HEK293T (cell line): ENCODE measurements at regions not wholly inside any gene's neighbourhood (a gene's known extent, or its start where the extent isn't known, plus 50 kb on each side); places are given as distances from the start of the nearest gene placed in this dataset.

ENCODE experiments used
- CTCF ChIA-PET: fragments of 350-600 bp; formaldehyde crosslinking; extraction: SDS; loops from one replicate; lab custom pipeline; 2021; ENCODE audit warnings: antibody characterized with exemption, inconsistent platforms; lab: Yijun Ruan, JAX
- POLR2A ChIA-PET: fragments of 350-600 bp; formaldehyde crosslinking; extraction: SDS; loops from one replicate; lab custom pipeline; 2020; ENCODE audit warnings: antibody characterized with exemption, inconsistent platforms; lab: Yijun Ruan, JAX
- DNase-seq: peaks from one replicate; pipeline ENCODE4 v3.0.0; 2012; ENCODE audit warnings: mixed read lengths; ENCODE audit errors: extremely low spot score
- ARNT ChIP-seq: fragments of 450-650 bp; IDR thresholded peaks from 2 replicates; pipeline ENCODE4 v1.6.1; 2017; ENCODE audit warnings: mild to moderate bottlenecking
- BHLHE40 ChIP-seq: fragments of 450-650 bp; IDR thresholded peaks from 2 replicates; pipeline ENCODE4 v1.6.1; 2016; ENCODE audit warnings: mild to moderate bottlenecking, moderate library complexity, borderline replicate concordance
- CTBP1 ChIP-seq: fragments of 450-650 bp; IDR thresholded peaks from 2 replicates; pipeline ENCODE4 v1.6.1; 2016; ENCODE audit warnings: borderline replicate concordance
- ELF4 ChIP-seq: fragments of 450-650 bp; IDR thresholded peaks from 2 replicates; pipeline ENCODE4 v1.6.1; 2017; ENCODE audit warnings: antibody characterized with exemption
- FOXA1 ChIP-seq: fragments of 450-650 bp; IDR thresholded peaks from 2 replicates; pipeline ENCODE4 v1.6.1; 2016; ENCODE audit warnings: mild to moderate bottlenecking
- FOXK2 ChIP-seq: fragments of 450-650 bp; IDR thresholded peaks from 2 replicates; pipeline ENCODE4 v1.6.1; 2016; ENCODE audit warnings: mild to moderate bottlenecking
- FOXM1 ChIP-seq: fragments of 450-650 bp; IDR thresholded peaks from 2 replicates; pipeline ENCODE4 v1.6.1; 2017; ENCODE audit warnings: mild to moderate bottlenecking, borderline replicate concordance
- HDGF ChIP-seq: fragments of 450-650 bp; IDR thresholded peaks from 2 replicates; pipeline ENCODE4 v1.6.1; 2017; ENCODE audit warnings: antibody characterized with exemption, borderline replicate concordance
- L3MBTL2 ChIP-seq: fragments of 450-650 bp; conservative IDR thresholded peaks from 2 replicates; pipeline ENCODE4 v1.6.1; 2016; ENCODE audit warnings: mild to moderate bottlenecking
- LEF1 ChIP-seq: fragments of 450-650 bp; IDR thresholded peaks from 2 replicates; pipeline ENCODE4 v1.6.1; 2017; ENCODE audit warnings: mild to moderate bottlenecking, borderline replicate concordance
- NFRKB ChIP-seq: fragments of 450-650 bp; IDR thresholded peaks from 2 replicates; pipeline ENCODE4 v1.6.1; 2016; ENCODE audit warnings: mild to moderate bottlenecking, moderate library complexity
- PKNOX1 ChIP-seq: fragments of 450-650 bp; IDR thresholded peaks from 2 replicates; pipeline ENCODE4 v1.6.1; 2016
- SP1 ChIP-seq: fragments of 450-650 bp; IDR thresholded peaks from 2 replicates; pipeline ENCODE4 v1.6.1; 2017
- SUZ12 ChIP-seq: fragments of 450-650 bp; IDR thresholded peaks from 2 replicates; pipeline ENCODE4 v1.6.1; 2016; ENCODE audit warnings: mild to moderate bottlenecking
- TARDBP ChIP-seq: fragments of 450-650 bp; IDR thresholded peaks from 2 replicates; pipeline ENCODE4 v1.6.1; 2016
- ZNF384 ChIP-seq: fragments of 450-650 bp; IDR thresholded peaks from 2 replicates; pipeline ENCODE4 v1.6.1; 2016

GRCh38 chr14:96666088-96666487 is 131.1 kb upstream of the VRK1 start:
- no peak for DNase-seq
- CTCF ChIA-PET, result interaction anchor here (0.5 kb wide), 1 partner anchor 487 kb away, joined by 3 read pairs; no protein-coding TSS in a partner anchor
- no peak for TF ChIP-seq TARDBP
- POLR2A ChIA-PET, result interaction anchor here (0.6 kb wide), 1 partner anchor 298 kb away, joined by 3 read pairs; no protein-coding TSS in a partner anchor

GRCh38 chr14:96670391-96670790 is 126.8 kb upstream of the VRK1 start:
- CTCF ChIA-PET, result no interaction called here
- no peak for DNase-seq
- POLR2A ChIA-PET, result no interaction called here
- no peak for TF ChIP-seq L3MBTL2
- no peak for TF ChIP-seq CTBP1
- TF ChIP-seq SP1, result no peak

- POLR2A ChIA-PET, result no interaction called here
- no peak for DNase-seq
- CTCF ChIA-PET, result no interaction called here
- TF ChIP-seq NFRKB (no peak), CTBP1 (no peak), FOXA1 (no peak), LEF1 (no peak), FOXM1 (no peak), BHLHE40 (no peak), FOXK2 (no peak), ARNT (no peak), L3MBTL2 (no peak), SUZ12 (no peak), SP1 (no peak), PKNOX1 (no peak), ELF4 (no peak), TARDBP (no peak)
Measured at GRCh38 chr14:96671218-96671617, 126.0 kb upstream of the VRK1 start.

GRCh38 chr14:96673706-96674105 is 123.5 kb upstream of the VRK1 start:
- TF ChIP-seq LEF1, result no peak
- TF ChIP-seq ZNF384, result no peak
- no peak for DNase-seq
- CTCF ChIA-PET, result no interaction called here
- POLR2A ChIA-PET, result no interaction called here

GRCh38 chr14:96674121-96674520 is 123.1 kb upstream of the VRK1 start:
- CTCF ChIA-PET, result no interaction called here
- no peak for DNase-seq
- TF ChIP-seq SUZ12, result no peak
- no peak for TF ChIP-seq BHLHE40
- TF ChIP-seq FOXA1, result no peak
- no peak for TF ChIP-seq HDGF
- TF ChIP-seq FOXK2, result no peak
- no peak for TF ChIP-seq CTBP1
- POLR2A ChIA-PET, result no interaction called here

- no peak for TF ChIP-seq PKNOX1
- no peak for TF ChIP-seq L3MBTL2
- TF ChIP-seq ARNT, result no peak
- TF ChIP-seq ELF4, result no peak
- no peak for TF ChIP-seq LEF1
- TF ChIP-seq SUZ12, result no peak
- TF ChIP-seq BHLHE40, result no peak
- TF ChIP-seq FOXA1, result no peak
- TF ChIP-seq NFRKB, result no peak
- no peak for TF ChIP-seq FOXK2
- ChIA-PET POLR2A (no interaction called here), CTCF (no interaction called here)
- no peak for DNase-seq
Measured at GRCh38 chr14:96676166-96676565, 121.0 kb upstream of the VRK1 start.

- POLR2A ChIA-PET, result no interaction called here
- TF ChIP-seq L3MBTL2 (no peak), FOXM1 (no peak), BHLHE40 (no peak), NFRKB (no peak), CTBP1 (no peak), FOXK2 (no peak), SP1 (no peak), HDGF (no peak), FOXA1 (no peak), TARDBP (no peak), SUZ12 (no peak), PKNOX1 (no peak), ELF4 (no peak), LEF1 (no peak), ZNF384 (no peak), ARNT (no peak)
- CTCF ChIA-PET, result no interaction called here
- DNase-seq, result no peak
Measured at GRCh38 chr14:96681829-96682228, 115.4 kb upstream of the VRK1 start.
